NT2/D1 (cell line): ENCODE measurements at regions not wholly inside any gene's neighbourhood (a gene's known extent, or its start where the extent isn't known, plus 50 kb on each side); places are given as distances from the start of the nearest gene placed in this dataset.

Source experiments
- SUZ12 ChIP-seq: IDR thresholded peaks from 2 replicates; pipeline ENCODE4 v1.6.1; 2011; ENCODE audit not compliant: insufficient read length, insufficient read depth; ENCODE audit errors: extremely low read depth
- YY1 ChIP-seq: IDR thresholded peaks from 2 replicates; pipeline ENCODE4 v1.6.1; 2011; ENCODE audit not compliant: insufficient read length, insufficient read depth

DNA sequence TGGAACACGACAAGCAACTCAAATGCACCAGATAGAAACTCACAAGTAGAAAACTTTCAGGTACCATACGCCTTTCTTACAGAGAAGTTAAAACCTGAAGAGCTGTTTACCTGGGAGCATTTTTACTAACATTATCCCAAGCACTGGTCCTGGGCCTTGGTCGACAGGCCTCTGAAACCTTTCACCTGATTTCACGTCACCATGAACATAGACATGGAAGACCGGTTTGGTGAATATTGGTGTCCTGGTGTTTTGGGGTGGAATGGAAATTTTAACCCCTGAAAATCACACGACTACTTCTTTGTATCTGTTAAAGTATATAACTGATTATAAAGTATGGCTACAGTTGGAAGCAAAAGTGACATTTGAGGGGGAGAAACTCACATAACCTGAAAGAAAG, 176.6 kb upstream of the ARGLU1 start:
- TF ChIP-seq SUZ12 (no peak), YY1 (no peak)
